Breast epithelium (tissue), 3 donors: ENCODE measurements at regions not wholly inside any gene's neighbourhood (a gene's known extent, or its start where the extent isn't known, plus 50 kb on each side); places are given as distances from the start of the nearest gene placed in this dataset.

Source experiments
- POLR2A ChIP-seq: fragments of 450-650 bp; IDR thresholded peaks from one replicate; pipeline ENCODE4 v1.6.1; 2016; ENCODE audit warnings: antibody characterized with exemption, mild to moderate bottlenecking, moderate library complexity
- POLR2AphosphoS5 ChIP-seq, 3 donors: sonication (generic); formaldehyde crosslinking; IDR thresholded peaks; one replicate each; pipeline ENCODE4 v1.6.1; 2017; ENCODE audit warnings: antibody characterized with exemption in 3 of 3
- TF ChIP-seq, protein P1 (sequence below), 3 donors: fragments of 450-650 bp; IDR thresholded peaks; one replicate each; pipeline ENCODE4 v1.5.1; 2016 to 2017; ENCODE audit warnings: antibody characterized with exemption in 3 of 3, mild to moderate bottlenecking in 3 of 3, moderate library complexity in 3 of 3

DNA sequence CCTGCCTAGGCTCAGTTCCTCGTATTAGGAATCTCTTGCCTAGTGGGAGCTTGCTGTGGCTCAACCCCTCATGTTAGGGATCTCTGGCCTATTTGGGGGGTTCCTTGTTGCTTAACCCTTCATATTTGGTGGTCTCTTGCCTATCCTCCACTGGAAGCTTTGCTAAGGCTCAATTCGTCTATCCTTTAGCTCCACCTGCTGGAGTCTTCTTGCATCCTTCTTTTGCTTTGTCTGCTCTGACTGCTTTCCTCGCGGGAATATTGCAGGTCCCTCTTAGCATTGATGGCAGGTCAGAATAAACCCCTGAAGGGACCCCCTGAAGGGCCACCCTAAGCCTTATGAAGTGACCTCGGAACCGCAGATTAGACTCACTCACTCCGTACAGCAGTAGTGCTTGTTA, 203.0 kb upstream of the TBX18 start:
- TF ChIP-seq, protein P1, sequence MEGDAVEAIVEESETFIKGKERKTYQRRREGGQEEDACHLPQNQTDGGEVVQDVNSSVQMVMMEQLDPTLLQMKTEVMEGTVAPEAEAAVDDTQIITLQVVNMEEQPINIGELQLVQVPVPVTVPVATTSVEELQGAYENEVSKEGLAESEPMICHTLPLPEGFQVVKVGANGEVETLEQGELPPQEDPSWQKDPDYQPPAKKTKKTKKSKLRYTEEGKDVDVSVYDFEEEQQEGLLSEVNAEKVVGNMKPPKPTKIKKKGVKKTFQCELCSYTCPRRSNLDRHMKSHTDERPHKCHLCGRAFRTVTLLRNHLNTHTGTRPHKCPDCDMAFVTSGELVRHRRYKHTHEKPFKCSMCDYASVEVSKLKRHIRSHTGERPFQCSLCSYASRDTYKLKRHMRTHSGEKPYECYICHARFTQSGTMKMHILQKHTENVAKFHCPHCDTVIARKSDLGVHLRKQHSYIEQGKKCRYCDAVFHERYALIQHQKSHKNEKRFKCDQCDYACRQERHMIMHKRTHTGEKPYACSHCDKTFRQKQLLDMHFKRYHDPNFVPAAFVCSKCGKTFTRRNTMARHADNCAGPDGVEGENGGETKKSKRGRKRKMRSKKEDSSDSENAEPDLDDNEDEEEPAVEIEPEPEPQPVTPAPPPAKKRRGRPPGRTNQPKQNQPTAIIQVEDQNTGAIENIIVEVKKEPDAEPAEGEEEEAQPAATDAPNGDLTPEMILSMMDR (IDR thresholded peaks at IDR 0.05), result no peak
- TF ChIP-seq POLR2AphosphoS5 (IDR thresholded peaks at IDR 0.05), result no peak
- no peak for TF ChIP-seq POLR2A
